ENCODE measurements at regions not wholly inside any gene's neighbourhood (a gene's known extent, or its start where the extent isn't known, plus 50 kb on each side); places are given as distances from the start of the nearest gene placed in this dataset.

- TF ChIP-seq CTCF (conservative IDR thresholded peaks at IDR 0.05; ENCODE audit: low read length) (no peak), EZH2phosphoT487 (IDR thresholded peaks at IDR 0.05; ENCODE audit: borderline replicate concordance, low read depth, low read length) (no peak)
These were observed 441.1 kb upstream of the RBFOX1 start for GRCh38 chr16:6891496-6891895.
